GM06990 (cell line): ENCODE measurements at regions not wholly inside any gene's neighbourhood (a gene's known extent, or its start where the extent isn't known, plus 50 kb on each side); places are given as distances from the start of the nearest gene placed in this dataset.

Experiments
- DNase-seq: peaks from one replicate; pipeline ENCODE4 v3.0.0-alpha.2; 2011; ENCODE audit not compliant: insufficient read length; ENCODE audit errors: extremely low read depth
- H3K27me3 ChIP-seq: replicated peaks from 2 replicates; pipeline ENCODE4 v1.6.0; 2011; ENCODE audit warnings: low read length; ENCODE audit not compliant: control insufficient read depth, insufficient read depth
- H3K36me3 ChIP-seq: 2 replicates; pipeline ENCODE4 v1.5.1; 2011; ENCODE audit warnings: low read length; ENCODE audit not compliant: control insufficient read depth, insufficient read depth
- H3K4me3 ChIP-seq: replicated peaks from 2 replicates; pipeline ENCODE4 v1.5.1; 2011; ENCODE audit warnings: low read depth, mild to moderate bottlenecking, control low read depth, low read length
- CTCF ChIP-seq: IDR thresholded peaks from 2 replicates; pipeline ENCODE4 v1.5.1; 2011; ENCODE audit warnings: low read length, control low read depth, mild to moderate bottlenecking, inconsistent platforms; ENCODE audit not compliant: insufficient read depth, poor library complexity, severe bottlenecking

DNA sequence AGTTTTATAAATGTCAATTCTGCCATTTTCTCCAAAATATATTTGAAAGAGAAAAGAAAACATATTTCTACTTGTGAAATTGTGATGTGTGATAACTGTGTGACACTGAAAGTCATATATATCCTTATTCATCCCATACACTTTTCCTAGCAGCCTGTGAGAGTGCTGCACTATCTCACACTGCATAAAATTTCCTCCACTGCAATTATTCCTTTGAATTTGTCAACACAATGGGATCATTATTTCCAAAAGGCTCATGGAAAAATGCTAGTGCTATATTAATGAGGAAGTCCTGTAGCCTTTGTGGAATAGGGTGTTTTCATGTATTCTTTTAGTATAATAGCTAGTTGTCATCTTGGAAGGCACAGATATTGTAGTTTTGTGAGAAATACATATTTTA is 504.1 kb downstream of the RPL10L start:
- no peak for DNase-seq
- no peaks in the 10 kb centered on the region for H3K36me3 ChIP-seq
- TF ChIP-seq CTCF = no peak
- H3K4me3 ChIP-seq = no peak overlapping the region
- H3K27me3 ChIP-seq = no peaks in the 10 kb centered on the region

DNA sequence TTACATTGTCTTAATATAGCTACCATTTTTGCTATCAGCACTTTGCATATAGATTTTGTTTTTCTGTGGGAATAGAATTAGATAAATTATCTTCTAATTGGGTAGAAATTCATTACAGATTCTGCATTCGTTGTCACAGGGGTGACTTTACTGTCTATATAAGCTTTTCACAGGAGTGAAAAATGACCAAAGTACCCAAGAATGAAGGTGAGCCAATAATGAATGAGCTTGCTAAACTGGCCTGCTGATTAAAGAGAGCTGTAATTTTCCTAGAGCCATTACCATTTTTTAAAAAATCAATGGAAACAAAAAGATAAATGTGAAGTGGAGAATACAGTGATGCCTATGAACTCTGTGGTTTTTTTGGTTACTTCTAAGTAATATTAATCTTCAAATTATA is 504.6 kb downstream of the RPL10L start:
- no peak for TF ChIP-seq CTCF
- Histone ChIP-seq H3K27me3 (no peaks in the 10 kb centered on the region), H3K36me3 (no peaks in the 10 kb centered on the region), H3K4me3 (no peak overlapping the region)
- DNase-seq = no peak

DNA sequence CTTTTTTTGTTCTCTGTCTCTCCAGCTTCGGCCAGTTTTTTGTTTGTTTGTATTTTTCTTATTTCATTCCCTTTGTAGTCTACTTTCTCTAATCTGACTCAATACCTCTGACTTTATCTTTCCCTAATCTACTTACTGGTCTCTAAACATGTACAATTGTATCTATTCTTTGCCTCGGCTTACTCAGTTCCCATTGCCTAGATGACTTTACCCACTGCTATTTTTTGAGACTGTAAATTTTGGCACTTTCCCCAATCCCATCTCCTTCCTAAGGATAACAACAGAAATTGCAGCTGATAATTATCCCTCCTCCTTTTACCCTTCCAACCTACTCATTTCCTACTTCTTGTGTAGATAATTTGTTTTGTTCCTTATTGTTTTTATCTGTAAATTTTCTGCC is 511.1 kb downstream of the RPL10L start:
- TF ChIP-seq CTCF = no peak
- no peaks in the 10 kb centered on the region for H3K27me3 ChIP-seq
- no peaks in the 10 kb centered on the region for H3K36me3 ChIP-seq
- H3K4me3 ChIP-seq = no peak overlapping the region
- no peak for DNase-seq

DNA sequence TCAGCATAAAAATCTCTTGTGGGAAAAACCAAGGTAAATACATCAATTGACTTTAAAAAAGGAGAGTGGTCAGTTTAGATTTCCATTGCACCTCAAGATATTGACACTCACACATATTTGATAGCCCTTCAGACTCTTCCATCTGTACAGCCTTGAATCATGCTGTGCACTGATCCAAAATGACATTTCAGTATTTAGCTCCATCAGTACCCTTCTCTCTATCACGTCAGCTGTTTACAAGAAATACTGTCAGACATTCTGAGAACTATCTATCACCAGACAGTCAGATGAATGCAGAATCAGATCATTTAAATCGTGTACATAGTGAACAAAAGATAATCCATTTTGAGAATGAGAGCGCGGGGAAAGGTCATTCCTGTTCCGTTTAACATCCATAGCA is 511.9 kb downstream of the RPL10L start:
- no peak for DNase-seq
- H3K27me3 ChIP-seq = no peaks in the 10 kb centered on the region
- no peaks in the 10 kb centered on the region for H3K36me3 ChIP-seq
- H3K4me3 ChIP-seq = no peak overlapping the region
- no peak for TF ChIP-seq CTCF

DNA sequence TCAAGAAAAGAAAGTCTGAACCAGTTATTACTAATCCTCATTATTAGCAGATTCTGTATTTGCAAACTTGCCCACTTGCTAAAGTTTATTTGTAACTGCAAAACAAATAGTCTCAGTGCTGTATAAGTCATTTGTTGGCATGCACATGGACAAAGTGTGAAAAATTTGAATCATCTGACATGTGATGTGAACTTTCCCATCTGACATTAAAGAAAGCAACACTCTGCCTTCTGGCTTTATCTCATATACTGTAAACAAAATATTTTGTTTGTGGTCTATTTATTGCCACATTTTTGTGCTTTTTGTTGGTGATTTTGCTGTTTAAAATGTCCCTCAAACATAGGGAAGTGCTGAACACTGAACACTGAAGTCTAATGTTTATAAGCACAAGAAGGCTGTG is 513.8 kb downstream of the RPL10L start:
- no peaks in the 10 kb centered on the region for H3K27me3 ChIP-seq
- no peak overlapping the region for H3K4me3 ChIP-seq
- DNase-seq = no peak
- H3K36me3 ChIP-seq = no peaks in the 10 kb centered on the region
- TF ChIP-seq CTCF = no peak

DNA sequence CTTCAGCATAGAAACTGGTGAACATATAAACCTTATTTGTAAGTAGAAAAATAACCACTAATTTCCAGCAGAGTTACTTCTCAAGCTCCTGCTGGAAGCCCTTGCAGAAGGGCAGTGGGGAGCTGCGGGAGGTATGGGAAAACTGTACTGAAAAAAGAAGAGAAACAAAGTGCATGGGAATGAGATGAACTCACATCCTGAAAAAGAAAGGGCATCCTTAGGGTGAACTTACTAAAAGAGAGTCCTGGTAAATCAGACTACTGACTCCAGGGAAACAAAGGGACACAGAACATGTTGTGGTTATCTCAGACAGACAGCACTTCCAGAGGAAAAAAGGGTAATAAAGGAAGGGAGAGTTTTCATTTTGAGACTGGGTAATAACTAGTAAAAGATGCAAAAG is 515.1 kb downstream of the RPL10L start:
- DNase-seq = no peak
- H3K27me3 ChIP-seq = no peaks in the 10 kb centered on the region
- no peak overlapping the region for H3K4me3 ChIP-seq
- no peak for TF ChIP-seq CTCF
- H3K36me3 ChIP-seq = no peaks in the 10 kb centered on the region
